ENCODE measurements at regions not wholly inside any gene's neighbourhood (a gene's known extent, or its start where the extent isn't known, plus 50 kb on each side); places are given as distances from the start of the nearest gene placed in this dataset.

DNA sequence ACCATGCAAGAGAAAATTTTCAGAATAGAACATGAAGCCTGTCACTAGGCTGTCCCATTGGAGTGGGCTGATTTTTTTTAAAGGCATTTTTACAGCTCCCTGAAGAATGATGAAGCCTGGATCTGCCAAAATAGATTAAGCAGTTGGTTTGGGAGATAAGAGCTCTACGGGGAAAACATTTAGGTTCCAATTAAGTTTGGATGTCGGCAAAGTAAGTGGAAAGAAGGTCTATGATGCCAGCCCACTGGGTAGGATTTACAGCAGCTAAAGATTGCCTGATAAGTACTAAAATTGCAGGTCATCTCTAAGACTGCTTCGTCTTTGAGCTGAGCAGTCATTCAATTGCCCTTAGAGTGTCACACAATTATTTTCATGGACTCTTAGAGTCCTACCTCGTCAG, 939.2 kb upstream of the CELF2 start:
- TF ChIP-seq CTCF (IDR thresholded peaks at IDR 0.05; ENCODE audit: low read length) (no peak), EZH2 (IDR thresholded peaks at IDR 0.05; ENCODE audit: borderline replicate concordance, low read length) (no peak)
